ENCODE measurements at regions not wholly inside any gene's neighbourhood (a gene's known extent, or its start where the extent isn't known, plus 50 kb on each side); places are given as distances from the start of the nearest gene placed in this dataset.

DNA sequence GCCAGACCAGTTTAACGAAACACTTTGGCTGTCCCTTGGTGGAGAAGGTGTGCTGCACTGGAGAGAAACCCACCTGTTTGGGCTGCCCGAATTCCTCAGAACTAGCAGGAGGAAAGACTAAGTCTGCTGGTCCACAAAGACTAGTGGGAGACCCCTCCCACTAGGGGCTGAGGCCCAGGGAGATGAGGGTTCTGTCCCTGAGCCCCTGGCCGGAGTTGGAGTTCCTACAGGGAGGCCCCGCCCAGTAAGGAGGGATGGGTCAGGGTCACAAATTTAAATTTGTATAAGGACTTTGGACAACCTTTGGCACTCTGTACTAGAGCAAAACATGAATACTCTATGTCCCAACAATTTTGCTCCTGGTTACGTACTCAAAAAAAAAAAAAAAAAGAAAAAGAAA is 200.8 kb upstream of the C11orf87 start:
- no peak for TF ChIP-seq POLR2AphosphoS5 (IDR thresholded peaks at IDR 0.05; ENCODE audit: borderline replicate concordance, low read depth, low read length)
- no peak for TF ChIP-seq EZH2 (IDR thresholded peaks at IDR 0.05)

All from SK-N-MC (cell line).